Mesenchymal stem cell (in vitro differentiated cells and primary cell): ENCODE measurements at regions not wholly inside any gene's neighbourhood (a gene's known extent, or its start where the extent isn't known, plus 50 kb on each side); places are given as distances from the start of the nearest gene placed in this dataset.

Experiments
- DNase-seq: peaks from one replicate; pipeline ENCODE4 v3.0.0-alpha.2; 2013
- H2AFZ ChIP-seq: one replicate; pipeline ENCODE4 v1.6.1; 2013; ENCODE audit warnings: low read depth, mild to moderate bottlenecking, control low read depth, inconsistent platforms, low read length, moderate library complexity
- H2AK5ac ChIP-seq: 2 replicates; pipeline ENCODE4 v1.6.1; 2013; ENCODE audit warnings: low read length, moderate library complexity, mild to moderate bottlenecking, inconsistent platforms; ENCODE audit not compliant: severe bottlenecking
- H2BK120ac ChIP-seq: one replicate; pipeline ENCODE4 v1.6.1; 2013; ENCODE audit warnings: low read depth, mild to moderate bottlenecking, inconsistent platforms, low read length, moderate library complexity
- H2BK12ac ChIP-seq, 2 experiments: one replicate each; pipeline ENCODE4 v1.6.1; 2013; ENCODE audit warnings: inconsistent platforms in 2 of 2, low read length in 2 of 2, mild to moderate bottlenecking in 2 of 2, moderate library complexity in 2 of 2, control low read depth in 1 of 2
- H2BK15ac ChIP-seq: one replicate; pipeline ENCODE4 v1.6.1; 2013; ENCODE audit warnings: mild to moderate bottlenecking, low read depth, inconsistent platforms; ENCODE audit not compliant: poor library complexity, severe bottlenecking
- H2BK5ac ChIP-seq: 2 replicates; pipeline ENCODE4 v1.6.1; 2013; ENCODE audit warnings: low read depth, mild to moderate bottlenecking, low read length, control low read depth, inconsistent platforms; ENCODE audit not compliant: poor library complexity, severe bottlenecking
- H3K14ac ChIP-seq, 2 experiments: one replicate each; pipeline ENCODE4 v1.6.1; 2013; ENCODE audit warnings: inconsistent platforms in 2 of 2, low read length in 2 of 2, control low read depth in 1 of 2, mild to moderate bottlenecking in 1 of 2, moderate library complexity in 1 of 2
- H3K18ac ChIP-seq, 2 experiments: one replicate each; pipeline ENCODE4 v1.6.1; 2013; ENCODE audit warnings: inconsistent platforms in 2 of 2, low read length in 2 of 2, control low read depth in 1 of 2, low read depth in 1 of 2, mild to moderate bottlenecking in 1 of 2
- H3K23ac ChIP-seq, 2 experiments: one replicate each; pipeline ENCODE4 v1.6.1; 2013; ENCODE audit warnings: inconsistent platforms in 2 of 2, low read length in 2 of 2, mild to moderate bottlenecking in 2 of 2, moderate library complexity in 2 of 2, control low read depth in 1 of 2
- H3K27ac ChIP-seq: 2 replicates; pipeline ENCODE4 v1.5.1; 2013; ENCODE audit warnings: mild to moderate bottlenecking, moderate library complexity, low read length, control low read depth, inconsistent platforms; ENCODE audit not compliant: poor library complexity, severe bottlenecking
- H3K27me3 ChIP-seq, 2 experiments: 2 replicates each; pipeline versions ENCODE4 v1.6.1 to v1.7.0; 2013; ENCODE audit warnings: low read length in 2 of 2, mild to moderate bottlenecking in 2 of 2, moderate library complexity in 2 of 2, control low read depth in 1 of 2, inconsistent platforms in 1 of 2; ENCODE audit not compliant: control insufficient read depth in 1 of 2, insufficient read depth in 1 of 2
- H3K36me3 ChIP-seq, 2 experiments: 2 replicates each; pipeline versions ENCODE4 v1.6.1 to v1.7.0; 2013; ENCODE audit warnings: low read length in 2 of 2, control low read depth in 1 of 2, inconsistent platforms in 1 of 2, low read depth in 1 of 2, mild to moderate bottlenecking in 1 of 2; ENCODE audit not compliant: insufficient read depth in 2 of 2, control insufficient read depth in 1 of 2
- H3K4ac ChIP-seq, 2 experiments: one replicate each; pipeline ENCODE4 v1.6.1; 2013; ENCODE audit warnings: inconsistent platforms in 2 of 2, low read length in 2 of 2, mild to moderate bottlenecking in 2 of 2, moderate library complexity in 2 of 2, control low read depth in 1 of 2, low read depth in 1 of 2
- H3K4me1 ChIP-seq: 2 replicates; pipeline ENCODE4 v1.6.1; 2013; ENCODE audit warnings: low read depth, low read length, control low read depth; ENCODE audit not compliant: control insufficient read depth, insufficient read depth
- H3K4me2 ChIP-seq: 2 replicates; pipeline ENCODE4 v1.6.1; 2013; ENCODE audit warnings: low read length, mild to moderate bottlenecking, inconsistent platforms; ENCODE audit not compliant: poor library complexity, severe bottlenecking
- H3K4me3 ChIP-seq, 2 experiments: 2 replicates each; pipeline versions ENCODE4 v1.5.1 to v1.7.0; 2013; ENCODE audit warnings: low read length in 2 of 2, mild to moderate bottlenecking in 2 of 2, control low read depth in 1 of 2, low read depth in 1 of 2; ENCODE audit not compliant: insufficient read depth in 1 of 2
- H3K79me1 ChIP-seq: replicated peaks from 2 replicates; pipeline ENCODE4 v1.6.1; 2013; ENCODE audit warnings: mild to moderate bottlenecking, control low read depth, low read length, inconsistent platforms; ENCODE audit not compliant: poor library complexity, severe bottlenecking
- H3K9ac ChIP-seq: 2 replicates; pipeline ENCODE4 v1.7.0; 2013; ENCODE audit warnings: mild to moderate bottlenecking, low read length, moderate library complexity
- H3K9me3 ChIP-seq: 2 replicates; pipeline ENCODE4 v1.7.0; 2013; ENCODE audit warnings: mild to moderate bottlenecking, low read length; ENCODE audit not compliant: control insufficient read depth
- H4K8ac ChIP-seq: one replicate; pipeline ENCODE4 v1.6.1; 2013; ENCODE audit warnings: inconsistent platforms, mild to moderate bottlenecking, low read length, moderate library complexity
- H4K91ac ChIP-seq: one replicate; pipeline ENCODE4 v1.6.1; 2013; ENCODE audit warnings: mild to moderate bottlenecking, low read length, inconsistent platforms
- WGBS: methylation state at CpG from one replicate; pipeline ENCODE4 v1.1.7; 2013; ENCODE audit warnings: mixed read lengths; 5-methylcytosine and 5-hydroxymethylcytosine counted together

DNA sequence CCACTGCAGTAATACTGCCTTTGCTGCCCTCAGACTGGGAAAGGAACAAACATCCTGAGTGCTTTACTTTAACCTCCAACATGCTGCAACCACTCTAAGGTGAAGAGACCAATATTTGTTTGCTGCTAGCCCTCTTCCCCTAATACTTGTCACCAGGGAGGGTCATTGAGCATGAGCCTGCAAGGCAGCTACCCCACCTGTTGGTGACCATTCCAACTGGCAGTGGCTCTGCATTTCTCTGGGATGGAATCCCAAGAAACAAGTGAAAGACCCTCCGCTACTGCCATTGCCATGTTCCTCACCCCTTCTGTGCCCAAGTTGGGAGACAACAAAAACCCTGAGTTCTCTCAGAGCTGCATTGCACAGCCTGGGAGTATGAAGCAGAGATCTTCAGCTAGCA, 462.7 kb downstream of the ZBBX start:
- 93% methylated on average over 1 of the region's 1 CpG for WGBS
- H3K79me1 ChIP-seq: no peaks in the 10 kb centered on the region
- H3K4me1 ChIP-seq: no peaks in the 10 kb centered on the region

DNA sequence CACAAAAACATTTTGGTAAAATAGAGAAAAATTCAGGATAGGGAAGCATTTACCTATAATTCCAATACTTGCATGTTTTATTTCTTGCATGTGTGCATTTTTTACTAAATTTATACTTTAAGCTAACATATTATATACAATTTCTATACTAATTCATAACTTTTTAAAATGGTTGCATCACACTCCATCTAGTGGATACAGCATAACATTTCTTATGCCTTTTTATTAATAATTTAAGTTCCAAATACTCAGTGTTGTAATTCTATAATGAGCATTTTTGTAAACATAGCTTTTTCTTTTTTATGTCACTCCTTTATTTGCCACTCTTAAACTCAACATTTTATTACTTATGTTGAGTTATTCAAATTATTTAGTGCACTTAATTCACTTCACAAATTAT, 477.7 kb downstream of the ZBBX start:
- no peak overlapping the region for H2BK120ac ChIP-seq
- peaks cover 6% of the 10 kb centered on the region for H3K9me3 ChIP-seq
- no peak overlapping the region for H4K8ac ChIP-seq
- no peak overlapping the region for H3K23ac ChIP-seq
- H3K4me2 ChIP-seq: no peak overlapping the region
- no peaks in the 10 kb centered on the region for H3K27me3 ChIP-seq
- no peak overlapping the region for H2BK12ac ChIP-seq
- no peak overlapping the region for H3K9ac ChIP-seq
- no peak overlapping the region for H3K14ac ChIP-seq
- H2BK15ac ChIP-seq: no peak overlapping the region
- no peaks in the 10 kb centered on the region for H3K79me1 ChIP-seq
- H2BK5ac ChIP-seq: no peak overlapping the region
- no peak for DNase-seq
- H3K4me3 ChIP-seq: no peak overlapping the region
- no peaks in the 10 kb centered on the region for H3K36me3 ChIP-seq
- H3K4me1 ChIP-seq: no peaks in the 10 kb centered on the region
- H2AK5ac ChIP-seq: no peak overlapping the region
- no peak overlapping the region for H4K91ac ChIP-seq
- H3K27ac ChIP-seq: no peak overlapping the region
- no peak overlapping the region for H3K18ac ChIP-seq
- H3K4ac ChIP-seq: no peak overlapping the region
- H2AFZ ChIP-seq: no peak overlapping the region

More for the DNA sequence above, 462.7 kb downstream of the ZBBX start:
- H3K9ac ChIP-seq: no peak overlapping the region
- no peak overlapping the region for H3K14ac ChIP-seq
- DNase-seq: no peak
- no peak overlapping the region for H2AK5ac ChIP-seq
- no peak overlapping the region for H3K4ac ChIP-seq
- no peak overlapping the region for H3K23ac ChIP-seq
- H4K91ac ChIP-seq: no peak overlapping the region
- no peak overlapping the region for H2BK5ac ChIP-seq
- no peak overlapping the region for H2AFZ ChIP-seq
- H2BK120ac ChIP-seq: no peak overlapping the region
- no peak overlapping the region for H3K4me3 ChIP-seq
- no peaks in the 10 kb centered on the region for H3K36me3 ChIP-seq
- H3K27ac ChIP-seq: no peak overlapping the region
- H2BK12ac ChIP-seq: no peak overlapping the region
- no peak overlapping the region for H3K18ac ChIP-seq
- H2BK15ac ChIP-seq: no peak overlapping the region
- no peak overlapping the region for H3K4me2 ChIP-seq
- H4K8ac ChIP-seq: no peak overlapping the region
- peaks cover 43% of the 10 kb centered on the region for H3K9me3 ChIP-seq
- no peaks in the 10 kb centered on the region for H3K27me3 ChIP-seq

- WGBS: 74% methylated on average over 3 of the region's 3 CpGs
Observed at GRCh38 chr3:166900866-166901577, 479.1 kb downstream of the ZBBX start.

DNA sequence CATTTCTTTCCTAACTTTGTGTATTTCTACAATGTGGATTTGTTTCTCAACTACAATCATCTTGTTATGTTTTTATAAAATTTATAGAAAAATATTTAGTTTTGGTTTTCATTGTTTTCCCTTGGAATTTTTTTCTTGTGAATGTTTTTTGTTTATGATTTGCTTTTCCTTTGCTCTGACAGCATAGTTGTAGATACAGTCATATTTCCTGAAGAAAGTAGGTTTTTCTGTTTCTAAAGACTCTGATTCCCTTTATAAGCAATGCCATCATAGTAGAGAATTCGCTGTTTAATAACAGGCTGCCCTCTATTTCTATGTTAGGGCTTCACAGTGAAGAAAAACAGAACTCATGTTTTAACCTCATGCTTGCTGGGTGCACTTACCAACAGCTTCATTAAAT, 482.3 kb downstream of the ZBBX start:
- Histone ChIP-seq H3K4me3 (no peak overlapping the region), H2BK5ac (no peak overlapping the region), H4K8ac (no peak overlapping the region), H3K27me3 (no peaks in the 10 kb centered on the region), H3K27ac (no peak overlapping the region), H3K4me1 (no peaks in the 10 kb centered on the region), H3K4me2 (no peak overlapping the region), H2AK5ac (no peak overlapping the region), H3K14ac (no peak overlapping the region), H2AFZ (no peak overlapping the region), H4K91ac (no peak overlapping the region), H3K23ac (no peak overlapping the region), H3K36me3 (no peaks in the 10 kb centered on the region), H3K9ac (no peak overlapping the region), H3K4ac (no peak overlapping the region), H3K79me1 (no peaks in the 10 kb centered on the region), H3K18ac (no peak overlapping the region), H2BK120ac (no peak overlapping the region), H2BK15ac (no peak overlapping the region), H3K9me3 (peaks cover 6% of the 10 kb centered on the region), H2BK12ac (no peak overlapping the region)
- 75% methylated on average over 1 of the region's 1 CpG for WGBS
- DNase-seq: no peak

More at GRCh38 chr3:166900866-166901577, 479.1 kb downstream of the ZBBX start:
- Histone ChIP-seq H3K23ac (no peak overlapping the region), H4K8ac (no peak overlapping the region), H3K79me1 (no peaks in the 10 kb centered on the region), H2BK12ac (no peak overlapping the region), H3K18ac (no peak overlapping the region), H3K36me3 (no peaks in the 10 kb centered on the region), H3K27me3 (no peaks in the 10 kb centered on the region), H3K9ac (no peak overlapping the region), H2BK5ac (no peak overlapping the region), H3K4me2 (no peak overlapping the region), H3K4ac (no peak overlapping the region), H3K14ac (no peak overlapping the region), H2AFZ (no peak overlapping the region), H3K4me1 (no peaks in the 10 kb centered on the region), H3K4me3 (no peak overlapping the region), H2AK5ac (no peak overlapping the region), H3K9me3 (peaks cover 6% of the 10 kb centered on the region), H3K27ac (no peak overlapping the region), H2BK15ac (no peak overlapping the region), H4K91ac (no peak overlapping the region), H2BK120ac (no peak overlapping the region)
- DNase-seq: peak; percentile 15
